IMR-90 (cell line): ENCODE measurements at regions not wholly inside any gene's neighbourhood (a gene's known extent, or its start where the extent isn't known, plus 50 kb on each side); places are given as distances from the start of the nearest gene placed in this dataset.

Experiments
- ATAC-seq: fragments of 200-7000 bp; cut with Tn5 transposase; 2 replicates; pipeline ENCODE4 v1.9.1; 2020; ENCODE audit warnings: low read depth, mild to moderate bottlenecking, moderate library complexity
- BruUV-seq: library from RNA; stranded (reverse); fragments of 400-500 nt; replicated peaks from 2 replicates; lab custom pipeline; 2021; lab: Mats Ljungman, UMichigan
- CTCF ChIA-PET: fragments of 300-600 bp; formaldehyde crosslinking; extraction: SDS; loops from one replicate; lab custom pipeline; 2021; ENCODE audit warnings: antibody characterized with exemption; lab: Yijun Ruan, JAX
- POLR2A ChIA-PET: fragments of 300-600 bp; sonication (Branson Sonifier 250); formaldehyde crosslinking; loops from one replicate; lab custom pipeline; 2022; ENCODE audit warnings: antibody characterized with exemption; ENCODE audit not compliant: unreplicated experiment; lab: Charles Lee
- DNase-seq: peaks from one replicate; pipeline ENCODE4 v3.0.0; 2013
- H2AFZ ChIP-seq: replicated peaks from 2 replicates; pipeline ENCODE3; 2013; ENCODE audit warnings: low read length, mild to moderate bottlenecking; ENCODE audit not compliant: poor library complexity
- H2AK5ac ChIP-seq: 2 replicates; pipeline ENCODE4 v1.6.1; 2013; ENCODE audit warnings: low read depth, low read length, inconsistent platforms
- H2AK9ac ChIP-seq: replicated peaks from 2 replicates; pipeline ENCODE3; 2013; ENCODE audit warnings: mild to moderate bottlenecking, low read depth, low read length, moderate library complexity; ENCODE audit not compliant: poor library complexity
- H2BK120ac ChIP-seq: 2 replicates; pipeline ENCODE4 v1.6.1; 2013; ENCODE audit warnings: low read depth, low read length, inconsistent platforms
- H2BK15ac ChIP-seq: 3 replicates; pipeline ENCODE4 v1.6.1; 2013; ENCODE audit warnings: low read depth, low read length, inconsistent platforms
- H2BK20ac ChIP-seq: 2 replicates; pipeline ENCODE4 v1.6.1; 2013; ENCODE audit warnings: low read depth, mild to moderate bottlenecking, inconsistent platforms, low read length, moderate library complexity
- H2BK5ac ChIP-seq: 2 replicates; pipeline ENCODE4 v1.6.1; 2013; ENCODE audit warnings: mild to moderate bottlenecking, low read depth, low read length, inconsistent platforms; ENCODE audit not compliant: poor library complexity, severe bottlenecking
- H3K14ac ChIP-seq: replicated peaks from 2 replicates; pipeline ENCODE4 v1.6.1; 2013; ENCODE audit warnings: low read depth, low read length, inconsistent platforms
- H3K18ac ChIP-seq: 2 replicates; pipeline ENCODE4 v1.6.1; 2013; ENCODE audit warnings: low read depth, low read length, control low read depth
- H3K23ac ChIP-seq: 2 replicates; pipeline ENCODE4 v1.6.1; 2013; ENCODE audit warnings: low read depth, low read length, inconsistent platforms
- H3K27ac ChIP-seq: 2 replicates; pipeline ENCODE4 v1.5.1; 2013; ENCODE audit warnings: mild to moderate bottlenecking, control low read depth, low read length; ENCODE audit not compliant: insufficient read depth
- H3K27me3 ChIP-seq: 2 replicates; pipeline ENCODE4 v1.6.1; 2013; ENCODE audit warnings: low read length; ENCODE audit not compliant: control insufficient read depth, insufficient read depth
- H3K36me3 ChIP-seq: 2 replicates; pipeline ENCODE4 v1.6.1; 2013; ENCODE audit warnings: low read length, mixed read lengths; ENCODE audit not compliant: control insufficient read depth, insufficient read depth
- H3K4ac ChIP-seq: 2 replicates; pipeline ENCODE4 v1.6.1; 2013; ENCODE audit warnings: low read depth, low read length, inconsistent platforms
- H3K4me1 ChIP-seq: 2 replicates; pipeline ENCODE4 v1.6.1; 2013; ENCODE audit warnings: low read length, mixed read lengths; ENCODE audit not compliant: control insufficient read depth, insufficient read depth
- H3K4me2 ChIP-seq: 2 replicates; pipeline ENCODE4 v1.6.1; 2013; ENCODE audit warnings: low read depth, mild to moderate bottlenecking, control low read depth, low read length, moderate library complexity
- H3K4me3 ChIP-seq: 2 replicates; pipeline ENCODE4 v1.5.1; 2013; ENCODE audit warnings: low read depth, mild to moderate bottlenecking, control low read depth, low read length, moderate library complexity; ENCODE audit not compliant: insufficient read depth
- H3K56ac ChIP-seq: 2 replicates; pipeline ENCODE4 v1.6.1; 2013; ENCODE audit warnings: low read length, inconsistent platforms; ENCODE audit not compliant: insufficient read depth; ENCODE audit errors: extremely low read depth
- H3K79me1 ChIP-seq, 2 experiments: 2 replicates each; pipeline ENCODE4 v1.6.1; 2013; ENCODE audit warnings: low read length in 2 of 2, inconsistent platforms in 1 of 2, low read depth in 1 of 2
- H3K9ac ChIP-seq: 2 replicates; pipeline ENCODE4 v1.6.1; 2013; ENCODE audit warnings: low read depth, low read length, control low read depth
- H3K9me1 ChIP-seq: 2 replicates; pipeline ENCODE4 v1.6.1; 2013; ENCODE audit warnings: low read length, inconsistent platforms; ENCODE audit not compliant: insufficient read depth
- H3K9me3 ChIP-seq: 2 replicates; pipeline ENCODE4 v1.6.1; 2013; ENCODE audit warnings: low read length; ENCODE audit not compliant: control insufficient read depth, insufficient read depth
- H4K20me1 ChIP-seq: 2 replicates; pipeline ENCODE4 v1.6.1; 2013; ENCODE audit warnings: low read length, inconsistent platforms; ENCODE audit not compliant: insufficient read depth
- H4K5ac ChIP-seq: 2 replicates; pipeline ENCODE4 v1.6.1; 2013; ENCODE audit warnings: mild to moderate bottlenecking, low read depth, low read length, control low read depth
- H4K8ac ChIP-seq, 2 experiments: 2 replicates each; pipeline ENCODE4 v1.6.1; 2013; ENCODE audit warnings: low read depth in 2 of 2, low read length in 2 of 2, control low read depth in 1 of 2, inconsistent platforms in 1 of 2
- H4K91ac ChIP-seq: 2 replicates; pipeline ENCODE4 v1.6.1; 2013; ENCODE audit warnings: low read depth, low read length, inconsistent platforms; ENCODE audit not compliant: insufficient read depth
- BHLHE40 ChIP-seq: fragments of 150-350 bp; IDR thresholded peaks from 2 replicates; pipeline ENCODE4 v1.6.1; 2016; ENCODE audit warnings: mild to moderate bottlenecking, low read depth, low read length
- CHD1 ChIP-seq: IDR thresholded peaks from 2 replicates; pipeline ENCODE4 v1.6.1; 2012; ENCODE audit warnings: low read depth, low read length, improper control_type of control experiment
- FOS ChIP-seq: fragments of 150-350 bp; IDR thresholded peaks from 2 replicates; pipeline ENCODE4 v1.6.1; 2016; ENCODE audit warnings: low read depth, low read length
- WGBS, 2 experiments: methylation state at CpG; one replicate each; pipeline versions ENCODE4 v1.1.5 to v1.1.7; 2013; ENCODE audit warnings: missing lambda C conversion rate in 2 of 2; ENCODE audit not compliant: insufficient read length in 1 of 2; ENCODE audit errors: extremely low coverage in 2 of 2; 5-methylcytosine and 5-hydroxymethylcytosine counted together
- dilution Hi-C: fragments of 300-500 bp; cut with HindIII; formaldehyde crosslinking; loops from one replicate; pipeline ENCODE4 v1.14.3; 2018; ENCODE audit warnings: low sequenced_read_pairs; ENCODE audit not compliant: unreplicated experiment
- in situ Hi-C: fragments of 300-500 bp; cut with MboI; formaldehyde crosslinking; loops from 3 replicates; pipeline ENCODE4 v1.14.3; 2019; ENCODE audit warnings: low sequenced_read_pairs, inconsistent platforms, mixed read lengths
- intact Hi-C: fragments of 100-400 bp; cut with micrococcal nuclease; formaldehyde crosslinking; loops from 2 replicates; pipeline ENCODE4 v1.10.0; 2022

DNA sequence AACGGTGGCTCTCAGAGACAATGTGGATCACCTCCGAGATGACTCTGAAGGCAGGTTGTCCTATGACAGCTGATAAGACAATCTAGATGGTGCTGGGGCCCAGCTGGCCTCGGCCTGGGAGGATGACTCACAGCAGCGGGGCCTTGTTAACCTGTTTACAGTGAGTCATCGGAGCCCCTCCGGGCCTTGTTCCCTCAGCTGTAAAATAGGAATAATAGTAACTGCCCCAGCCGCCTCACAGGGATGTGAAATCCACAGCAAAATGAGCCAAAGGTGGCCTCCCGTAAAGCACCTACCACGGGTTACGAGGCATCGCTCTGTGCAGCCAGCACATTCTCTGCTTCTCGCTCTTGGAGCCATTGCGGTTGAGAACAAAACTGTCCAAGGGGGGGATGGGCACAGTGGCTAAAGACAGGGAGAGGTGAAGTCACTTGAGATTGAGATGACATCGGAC, 88.6 kb upstream of the RASGRF1 start:
- TF ChIP-seq BHLHE40 (no peak), CHD1 (no peak), FOS (peak; percentile 69; the same call in 1 of the 2 replicates)
- Histone ChIP-seq H3K14ac (no peak overlapping the region), H2BK20ac (no peak overlapping the region), H3K79me1 (no peaks in the 10 kb centered on the region), H2BK120ac (no peak overlapping the region), H3K4me2 (no peak overlapping the region), H2AFZ (no peak overlapping the region), H3K18ac (no peak overlapping the region), H2BK15ac (no peak overlapping the region), H3K9me1 (no peaks in the 10 kb centered on the region), H3K27ac (no peak overlapping the region), H2AK5ac (no peak overlapping the region), H3K23ac (no peak overlapping the region), H2AK9ac (no peak overlapping the region), H3K4me1 (no peaks in the 10 kb centered on the region), H3K56ac (no peak overlapping the region), H3K4ac (no peak overlapping the region), H3K36me3 (no peaks in the 10 kb centered on the region), H4K8ac (no peak overlapping the region), H3K9me3 (no peaks in the 10 kb centered on the region), H4K20me1 (no peaks in the 10 kb centered on the region), H3K4me3 (no peak overlapping the region), H3K27me3 (no peaks in the 10 kb centered on the region), H3K9ac (no peak overlapping the region), H4K91ac (no peak overlapping the region), H4K5ac (no peak overlapping the region), H2BK5ac (no peak overlapping the region)
- 72% methylated on average over 11 of the region's 14 CpGs; no CpG with 5 or more reads in 1 of the 2 experiments for WGBS, 2 experiments
- dilution Hi-C loops (no loop called here), intact Hi-C loops (no loop called here), in situ Hi-C loops (no loop called here)
- DNase-seq = peak; percentile 55
- BruUV-seq = no TSS peak
- ATAC-seq = peak; percentile 68; the same call in 1 of the 2 replicates
- ChIA-PET POLR2A (no interaction called here), CTCF (no interaction called here)
